ENCODE measurements at regions not wholly inside any gene's neighbourhood (a gene's known extent, or its start where the extent isn't known, plus 50 kb on each side); places are given as distances from the start of the nearest gene placed in this dataset.

- TF ChIP-seq CTCF (IDR thresholded peaks at IDR 0.05; ENCODE audit: low read length) (no peak), EZH2 (IDR thresholded peaks at IDR 0.05; ENCODE audit: borderline replicate concordance, low read length) (no peak)
These were observed 616.6 kb downstream of the GABRG2 start for GRCh38 chr5:162684145-162684544.

Data from OCI-LY1 (cell line).